ENCODE measurements at regions not wholly inside any gene's neighbourhood (a gene's known extent, or its start where the extent isn't known, plus 50 kb on each side); places are given as distances from the start of the nearest gene placed in this dataset.

DNA sequence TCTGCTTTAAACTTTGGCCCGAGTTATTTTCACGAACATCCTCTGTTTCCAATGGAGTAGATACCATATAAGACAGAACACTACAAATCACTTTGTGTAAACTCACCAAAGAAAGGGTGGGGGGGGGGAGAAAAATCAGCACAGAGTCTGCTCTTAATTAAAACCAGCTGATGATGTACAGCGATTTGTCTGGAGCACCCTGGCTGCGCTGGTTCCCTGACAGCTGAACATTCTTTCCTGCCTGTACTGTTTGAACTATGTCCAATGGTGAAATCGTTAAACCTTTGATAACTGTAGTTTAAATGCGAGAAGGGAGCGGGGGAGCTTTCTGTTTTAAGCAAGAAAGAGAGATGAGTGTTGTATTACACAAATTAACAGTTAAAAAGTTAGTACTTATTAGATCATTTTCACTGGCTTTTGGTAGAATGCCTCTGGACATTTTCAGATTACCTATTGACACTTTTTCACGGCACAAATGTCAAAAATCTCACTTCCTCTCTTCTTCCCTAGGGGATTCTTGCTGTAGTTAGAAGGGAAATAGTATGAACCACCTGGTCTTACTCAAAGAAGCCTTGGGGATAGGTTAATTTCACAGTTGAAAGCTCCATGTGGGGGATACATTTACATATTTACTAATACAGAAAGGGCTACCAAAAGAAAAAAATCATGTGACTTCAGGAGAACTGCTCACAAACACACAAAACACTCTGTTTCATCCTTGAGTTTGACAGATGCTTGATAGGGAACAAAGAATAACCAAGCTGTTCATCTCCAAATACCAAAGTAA, 140.2 kb upstream of the RUNX1 start:
- TF ChIP-seq ZBTB7A (IDR thresholded peaks at IDR 0.05; ENCODE audit: low read depth) (no peak), YY1 (IDR thresholded peaks at IDR 0.05; ENCODE audit: low read depth) (no peak), EP300 (IDR thresholded peaks at IDR 0.05; ENCODE audit: borderline replicate concordance) (no peak)

DNA sequence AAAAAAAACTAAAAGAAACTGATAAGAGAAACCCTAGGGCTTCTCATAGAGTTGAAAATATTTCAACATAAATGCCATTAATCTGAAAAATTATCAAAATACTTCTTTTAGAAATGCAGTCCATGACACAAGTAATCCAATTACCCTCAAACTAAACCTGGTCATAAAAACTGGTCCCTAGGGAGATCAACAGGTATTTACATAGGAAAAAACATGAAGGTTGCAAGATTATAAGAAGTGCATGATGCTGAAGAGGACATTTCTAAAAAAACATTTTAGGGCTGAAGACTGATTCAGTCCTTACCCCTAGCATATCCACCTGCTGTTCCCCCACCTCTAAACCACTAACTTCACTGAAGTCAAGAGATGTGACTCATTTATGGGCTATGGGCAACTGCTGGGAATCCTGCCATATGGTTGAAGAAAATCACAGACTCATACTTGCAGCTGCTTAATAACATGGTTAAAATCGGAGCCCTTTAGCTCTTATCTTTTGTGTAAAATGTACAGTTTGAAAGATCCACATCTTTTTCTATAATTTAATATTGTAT, 131.0 kb upstream of the RUNX1 start:
- TF ChIP-seq CREB1 (IDR thresholded peaks at IDR 0.05; ENCODE audit: low read depth): no peak
- no peak for TF ChIP-seq CEBPB (IDR thresholded peaks at IDR 0.05)
- TF ChIP-seq, protein P1, sequence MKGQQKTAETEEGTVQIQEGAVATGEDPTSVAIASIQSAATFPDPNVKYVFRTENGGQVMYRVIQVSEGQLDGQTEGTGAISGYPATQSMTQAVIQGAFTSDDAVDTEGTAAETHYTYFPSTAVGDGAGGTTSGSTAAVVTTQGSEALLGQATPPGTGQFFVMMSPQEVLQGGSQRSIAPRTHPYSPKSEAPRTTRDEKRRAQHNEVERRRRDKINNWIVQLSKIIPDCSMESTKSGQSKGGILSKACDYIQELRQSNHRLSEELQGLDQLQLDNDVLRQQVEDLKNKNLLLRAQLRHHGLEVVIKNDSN (IDR thresholded peaks at IDR 0.05): no peak
- TF ChIP-seq EGR1 (IDR thresholded peaks at IDR 0.05): no peak
- TF ChIP-seq, protein P2, sequence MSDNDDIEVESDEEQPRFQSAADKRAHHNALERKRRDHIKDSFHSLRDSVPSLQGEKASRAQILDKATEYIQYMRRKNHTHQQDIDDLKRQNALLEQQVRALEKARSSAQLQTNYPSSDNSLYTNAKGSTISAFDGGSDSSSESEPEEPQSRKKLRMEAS (IDR thresholded peaks at IDR 0.05): no peak
- TF ChIP-seq YY1 (IDR thresholded peaks at IDR 0.05; ENCODE audit: low read depth): no peak
- TF ChIP-seq, protein P3, sequence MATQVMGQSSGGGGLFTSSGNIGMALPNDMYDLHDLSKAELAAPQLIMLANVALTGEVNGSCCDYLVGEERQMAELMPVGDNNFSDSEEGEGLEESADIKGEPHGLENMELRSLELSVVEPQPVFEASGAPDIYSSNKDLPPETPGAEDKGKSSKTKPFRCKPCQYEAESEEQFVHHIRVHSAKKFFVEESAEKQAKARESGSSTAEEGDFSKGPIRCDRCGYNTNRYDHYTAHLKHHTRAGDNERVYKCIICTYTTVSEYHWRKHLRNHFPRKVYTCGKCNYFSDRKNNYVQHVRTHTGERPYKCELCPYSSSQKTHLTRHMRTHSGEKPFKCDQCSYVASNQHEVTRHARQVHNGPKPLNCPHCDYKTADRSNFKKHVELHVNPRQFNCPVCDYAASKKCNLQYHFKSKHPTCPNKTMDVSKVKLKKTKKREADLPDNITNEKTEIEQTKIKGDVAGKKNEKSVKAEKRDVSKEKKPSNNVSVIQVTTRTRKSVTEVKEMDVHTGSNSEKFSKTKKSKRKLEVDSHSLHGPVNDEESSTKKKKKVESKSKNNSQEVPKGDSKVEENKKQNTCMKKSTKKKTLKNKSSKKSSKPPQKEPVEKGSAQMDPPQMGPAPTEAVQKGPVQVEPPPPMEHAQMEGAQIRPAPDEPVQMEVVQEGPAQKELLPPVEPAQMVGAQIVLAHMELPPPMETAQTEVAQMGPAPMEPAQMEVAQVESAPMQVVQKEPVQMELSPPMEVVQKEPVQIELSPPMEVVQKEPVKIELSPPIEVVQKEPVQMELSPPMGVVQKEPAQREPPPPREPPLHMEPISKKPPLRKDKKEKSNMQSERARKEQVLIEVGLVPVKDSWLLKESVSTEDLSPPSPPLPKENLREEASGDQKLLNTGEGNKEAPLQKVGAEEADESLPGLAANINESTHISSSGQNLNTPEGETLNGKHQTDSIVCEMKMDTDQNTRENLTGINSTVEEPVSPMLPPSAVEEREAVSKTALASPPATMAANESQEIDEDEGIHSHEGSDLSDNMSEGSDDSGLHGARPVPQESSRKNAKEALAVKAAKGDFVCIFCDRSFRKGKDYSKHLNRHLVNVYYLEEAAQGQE (IDR thresholded peaks at IDR 0.05; ENCODE audit: low read depth): no peak
- TF ChIP-seq RAD21 (IDR thresholded peaks at IDR 0.05; ENCODE audit: low read depth): no peak

DNA sequence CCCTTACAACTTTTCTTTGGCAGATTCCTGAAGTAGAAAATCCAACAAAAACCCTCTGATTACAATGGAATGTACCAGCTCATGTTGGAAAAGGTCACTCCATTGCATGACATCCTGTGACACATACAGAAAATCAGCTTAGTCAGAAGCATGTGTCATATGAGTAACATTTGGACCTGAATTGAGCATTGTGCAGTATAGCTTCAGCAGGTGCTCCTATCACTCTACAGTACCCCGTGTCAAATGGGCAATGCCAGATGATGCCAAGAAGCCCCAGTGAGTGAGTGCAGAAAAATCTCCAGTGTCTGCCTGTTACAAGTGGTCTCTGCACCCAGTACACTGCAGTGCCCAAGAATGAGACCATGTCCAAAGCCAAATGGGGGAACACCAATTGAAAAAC, 129.7 kb upstream of the RUNX1 start:
- TF ChIP-seq, protein P2 (IDR thresholded peaks at IDR 0.05): no peak
- no peak for TF ChIP-seq RAD21 (IDR thresholded peaks at IDR 0.05; ENCODE audit: low read depth)
- TF ChIP-seq EP300 (IDR thresholded peaks at IDR 0.05; ENCODE audit: borderline replicate concordance): no peak
- no peak for TF ChIP-seq ZBTB7A (IDR thresholded peaks at IDR 0.05; ENCODE audit: low read depth)
- TF ChIP-seq TAF1 (IDR thresholded peaks at IDR 0.05; ENCODE audit: low read depth): no peak
- no peak for TF ChIP-seq TEAD4 (IDR thresholded peaks at IDR 0.05)
- no peak for TF ChIP-seq TCF12 (IDR thresholded peaks at IDR 0.05; ENCODE audit: low read depth)
- TF ChIP-seq CEBPB (IDR thresholded peaks at IDR 0.05): no peak
- TF ChIP-seq, protein P1 (IDR thresholded peaks at IDR 0.05): no peak
- TF ChIP-seq, protein P3 (IDR thresholded peaks at IDR 0.05; ENCODE audit: low read depth): no peak
- TF ChIP-seq YY1 (IDR thresholded peaks at IDR 0.05; ENCODE audit: low read depth): no peak
- TF ChIP-seq NFIC (IDR thresholded peaks at IDR 0.05): no peak
- TF ChIP-seq EGR1 (IDR thresholded peaks at IDR 0.05): no peak
- no peak for TF ChIP-seq CREB1 (IDR thresholded peaks at IDR 0.05; ENCODE audit: low read depth)

DNA sequence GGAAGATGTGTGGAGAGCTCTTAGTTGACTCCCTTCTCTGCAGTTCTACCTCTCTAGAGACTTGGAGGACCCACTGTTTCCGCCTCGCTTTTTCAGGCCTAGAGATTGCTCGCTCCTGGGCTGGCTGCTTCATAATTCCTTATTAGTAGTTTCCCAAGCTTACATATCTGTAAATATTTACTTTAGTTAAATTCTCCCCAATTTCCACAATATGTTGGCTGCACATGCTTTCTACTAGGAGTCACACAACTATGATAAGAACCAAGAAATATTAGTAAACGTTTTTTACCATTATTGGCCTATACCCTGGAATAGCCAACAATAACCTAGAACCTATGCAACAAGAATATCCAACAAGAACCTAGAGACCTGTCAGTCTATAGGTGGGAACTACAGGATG, 129.0 kb upstream of the RUNX1 start:
- TF ChIP-seq, protein P1 (IDR thresholded peaks at IDR 0.05): no peak
- TF ChIP-seq, protein P3 (IDR thresholded peaks at IDR 0.05; ENCODE audit: low read depth): no peak
- no peak for TF ChIP-seq CREB1 (IDR thresholded peaks at IDR 0.05; ENCODE audit: low read depth)
- TF ChIP-seq ZBTB7A (IDR thresholded peaks at IDR 0.05; ENCODE audit: low read depth): no peak
- no peak for TF ChIP-seq TAF1 (IDR thresholded peaks at IDR 0.05; ENCODE audit: low read depth)
- no peak for TF ChIP-seq YY1 (IDR thresholded peaks at IDR 0.05; ENCODE audit: low read depth)
- TF ChIP-seq TEAD4 (IDR thresholded peaks at IDR 0.05): no peak
- no peak for TF ChIP-seq FOXM1 (IDR thresholded peaks at IDR 0.05; ENCODE audit: borderline replicate concordance, low read depth)
- TF ChIP-seq CEBPB (IDR thresholded peaks at IDR 0.05): no peak

Data from Ishikawa (cell line).